ENCODE measurements at regions not wholly inside any gene's neighbourhood (a gene's known extent, or its start where the extent isn't known, plus 50 kb on each side); places are given as distances from the start of the nearest gene placed in this dataset.

- no peak for TF ChIP-seq CTCF (IDR thresholded peaks at IDR 0.05; ENCODE audit: borderline replicate concordance, insufficient read depth, low read depth, low read length)
- no peak overlapping the region for H3K4me3 ChIP-seq (ENCODE audit: low read depth, low read length)
These were observed 665.8 kb downstream of the SORCS1 start for GRCh38 chr10:106498675-106499074.

- no peak overlapping the region for H3K4me3 ChIP-seq (ENCODE audit: low read depth, low read length)
- TF ChIP-seq CTCF (IDR thresholded peaks at IDR 0.05; ENCODE audit: borderline replicate concordance, insufficient read depth, low read depth, low read length), result no peak
These were observed 668.6 kb downstream of the SORCS1 start for GRCh38 chr10:106495931-106496330.

- no peak overlapping the region for H3K4me3 ChIP-seq (ENCODE audit: low read depth, low read length)
- TF ChIP-seq CTCF (IDR thresholded peaks at IDR 0.05; ENCODE audit: borderline replicate concordance, insufficient read depth, low read depth, low read length), result no peak
These were observed 670.8 kb downstream of the SORCS1 start for GRCh38 chr10:106493751-106494150.

- no peak for TF ChIP-seq CTCF (IDR thresholded peaks at IDR 0.05; ENCODE audit: borderline replicate concordance, insufficient read depth, low read depth, low read length)
- H3K4me3 ChIP-seq (ENCODE audit: low read depth, low read length), result no peak overlapping the region
These were observed 671.3 kb downstream of the SORCS1 start for GRCh38 chr10:106493226-106493625.

GRCh38 chr10:106487726-106488125 is 676.8 kb downstream of the SORCS1 start:
- no peak overlapping the region for H3K4me3 ChIP-seq (ENCODE audit: low read depth, low read length)
- no peak for TF ChIP-seq CTCF (IDR thresholded peaks at IDR 0.05; ENCODE audit: borderline replicate concordance, insufficient read depth, low read depth, low read length)

GRCh38 chr10:106481598-106482275 is 682.8 kb downstream of the SORCS1 start:
- no peak for TF ChIP-seq CTCF (IDR thresholded peaks at IDR 0.05; ENCODE audit: borderline replicate concordance, insufficient read depth, low read depth, low read length)

GRCh38 chr10:106479636-106480035 is 684.9 kb downstream of the SORCS1 start:
- TF ChIP-seq CTCF (IDR thresholded peaks at IDR 0.05; ENCODE audit: borderline replicate concordance, insufficient read depth, low read depth, low read length), result no peak
- no peak overlapping the region for H3K4me3 ChIP-seq (ENCODE audit: low read depth, low read length)

More at GRCh38 chr10:106481598-106482275, 682.8 kb downstream of the SORCS1 start:
- H3K4me3 ChIP-seq (ENCODE audit: low read depth, low read length), result no peak overlapping the region

Data from GM12875 (cell line).